Right atrium auricular region (tissue), 2 donors: ENCODE measurements at regions not wholly inside any gene's neighbourhood (a gene's known extent, or its start where the extent isn't known, plus 50 kb on each side); places are given as distances from the start of the nearest gene placed in this dataset.
"Not testable (repeated sequence)": the region's sequence is repeated elsewhere in the genome, so short reads cannot be mapped to it uniquely, and the experiment has no call there.

Source experiments
- DNase-seq: peaks from one replicate; pipeline ENCODE4 v3.0.0-alpha.2; 2019; ENCODE audit warnings: low spot score
- H3K27ac ChIP-seq, 2 donors: fragments of 200-600 bp; sonication (generic); 1 replicate in 1 of 2; 2 replicates in 1 of 2; pipeline ENCODE4 v1.5.1; 2016 to 2019
- H3K27me3 ChIP-seq, 2 donors: fragments of 200-600 bp; sonication (generic); one replicate each; pipeline versions ENCODE4 v1.5.1 to v1.6.0; 2017 to 2019
- H3K36me3 ChIP-seq: fragments of 200-600 bp; sonication (generic); one replicate; pipeline ENCODE4 v1.5.1; 2016
- H3K4me1 ChIP-seq, 2 donors: fragments of 200-600 bp; sonication (generic); one replicate each; pipeline versions ENCODE4 v1.5.1 to v1.6.0; 2017 to 2019
- H3K4me3 ChIP-seq, 2 donors: fragments of 200-600 bp; sonication (generic); 1 replicate in 1 of 2; 2 replicates in 1 of 2; pipeline ENCODE4 v1.5.1; 2017 to 2019; ENCODE audit warnings: mild to moderate bottlenecking in 1 of 2, moderate library complexity in 1 of 2
- H3K9me3 ChIP-seq, 2 donors: fragments of 200-600 bp; sonication (generic); one replicate each; pipeline ENCODE4 v1.5.1; 2019
- CTCF ChIP-seq, 2 donors: fragments of 200-600 bp; sonication (generic); IDR thresholded peaks; one replicate each; pipeline ENCODE4 v1.5.1; 2019; ENCODE audit warnings: antibody characterized with exemption in 2 of 2

GRCh38 chr19:27419217-27419616 is 1793.7 kb downstream of the UQCRFS1 start:
- H3K4me1 ChIP-seq, H3K27me3 ChIP-seq, H3K27ac ChIP-seq, DNase-seq, H3K4me3 ChIP-seq, H3K36me3 ChIP-seq: not testable (repeated sequence)
- peaks cover 1 to 41% of the 10 kb centered on the region in 2 donors for H3K9me3 ChIP-seq

GRCh38 chr19:27393591-27393990 is 1819.4 kb downstream of the UQCRFS1 start:
- Histone ChIP-seq H3K27ac (no peak overlapping the region), H3K36me3 (no peaks in the 10 kb centered on the region), H3K4me1 (no peaks in the 10 kb centered on the region), H3K9me3 (peaks cover 0 to 31% of the 10 kb centered on the region in 2 donors), H3K4me3 (no peak overlapping the region), H3K27me3 (no peaks in the 10 kb centered on the region)
- no peak for DNase-seq
- no peak for TF ChIP-seq CTCF (IDR thresholded peaks at IDR 0.05)

GRCh38 chr19:27392027-27392632 is 1820.8 kb downstream of the UQCRFS1 start:
- H3K36me3 ChIP-seq: no peaks in the 10 kb centered on the region
- H3K4me3 ChIP-seq: no peak overlapping the region
- TF ChIP-seq CTCF (IDR thresholded peaks at IDR 0.05): no peak
- H3K4me1 ChIP-seq: no peaks in the 10 kb centered on the region
- no peak overlapping the region for H3K27ac ChIP-seq
- peak; percentile 54 for DNase-seq
- peaks cover 0 to 39% of the 10 kb centered on the region in 2 donors for H3K9me3 ChIP-seq
- H3K27me3 ChIP-seq: no peaks in the 10 kb centered on the region

GRCh38 chr19:27379306-27379705 is 1833.6 kb downstream of the UQCRFS1 start:
- not testable (repeated sequence) for H3K36me3 ChIP-seq, DNase-seq, H3K27ac ChIP-seq, H3K27me3 ChIP-seq, H3K4me1 ChIP-seq, H3K4me3 ChIP-seq
- H3K9me3 ChIP-seq: peaks cover 0 to 18% of the 10 kb centered on the region in 2 donors

- H3K27me3 ChIP-seq, H3K4me1 ChIP-seq, H3K36me3 ChIP-seq, H3K27ac ChIP-seq, H3K4me3 ChIP-seq, DNase-seq: not testable (repeated sequence)
- peaks cover 0 to 45% of the 10 kb centered on the region in 2 donors for H3K9me3 ChIP-seq
Measured at GRCh38 chr19:27369603-27370002, 1843.3 kb downstream of the UQCRFS1 start.

GRCh38 chr19:27362438-27362837 is 1850.5 kb downstream of the UQCRFS1 start:
- H3K27ac ChIP-seq, H3K36me3 ChIP-seq, H3K4me3 ChIP-seq, H3K4me1 ChIP-seq, H3K27me3 ChIP-seq, DNase-seq: not testable (repeated sequence)
- H3K9me3 ChIP-seq: peaks cover 0 to 79% of the 10 kb centered on the region in 2 donors

GRCh38 chr19:27355581-27355980 is 1857.4 kb downstream of the UQCRFS1 start:
- peaks cover 0 to 98% of the 10 kb centered on the region in 2 donors for H3K9me3 ChIP-seq
- not testable (repeated sequence) for H3K27me3 ChIP-seq, DNase-seq, H3K4me3 ChIP-seq, H3K27ac ChIP-seq, H3K4me1 ChIP-seq, H3K36me3 ChIP-seq
